ENCODE measurements at regions not wholly inside any gene's neighbourhood (a gene's known extent, or its start where the extent isn't known, plus 50 kb on each side); places are given as distances from the start of the nearest gene placed in this dataset.
A peak's percentile ranks its signal among the peaks of the same experiment; 100 is the strongest.
"Not testable (repeated sequence)": the region's sequence is repeated elsewhere in the genome, so short reads cannot be mapped to it uniquely, and the experiment has no call there.

DNA sequence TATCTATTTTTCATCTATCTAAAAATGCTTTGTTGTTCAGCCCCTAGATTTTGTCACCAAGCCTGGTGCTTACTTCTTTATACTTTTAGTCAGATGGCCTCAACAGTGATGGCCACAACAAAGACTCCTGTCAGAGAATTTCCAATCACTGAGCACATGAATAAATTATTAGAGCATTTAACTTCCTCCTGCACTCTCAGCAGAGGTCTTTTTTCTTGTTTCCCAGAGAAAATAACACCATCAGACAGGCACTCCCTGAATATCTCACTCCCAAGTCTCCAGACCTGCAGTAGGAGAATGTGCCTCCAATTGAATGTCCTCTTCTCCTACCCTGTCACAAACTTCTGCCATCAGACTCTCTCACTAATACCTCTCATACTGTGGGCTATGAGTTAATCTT is 616.0 kb upstream of the NR5A2 start:
- no peak for DNase-seq (ENCODE audit: low read depth)

DNA sequence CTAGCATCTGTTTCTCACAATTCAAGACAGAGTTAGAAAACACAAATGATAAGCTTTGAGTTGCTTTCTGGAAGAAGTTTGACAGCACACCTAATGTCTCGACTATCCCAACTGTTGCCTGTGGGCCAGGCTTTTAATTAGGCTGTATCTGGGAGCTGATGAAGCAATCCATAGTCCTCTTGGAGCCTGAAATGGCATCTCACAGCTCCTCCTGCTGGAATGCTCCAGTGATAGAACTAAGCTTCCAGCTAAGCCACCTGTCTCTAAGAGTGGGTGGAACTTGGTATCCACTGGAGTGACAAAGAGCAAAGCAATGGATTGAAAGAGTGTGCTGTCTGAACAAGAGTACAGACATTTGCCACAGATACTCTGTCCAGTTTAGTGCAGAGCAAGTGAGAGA is 605.3 kb upstream of the NR5A2 start:
- no peak for DNase-seq (ENCODE audit: low read depth)

DNA sequence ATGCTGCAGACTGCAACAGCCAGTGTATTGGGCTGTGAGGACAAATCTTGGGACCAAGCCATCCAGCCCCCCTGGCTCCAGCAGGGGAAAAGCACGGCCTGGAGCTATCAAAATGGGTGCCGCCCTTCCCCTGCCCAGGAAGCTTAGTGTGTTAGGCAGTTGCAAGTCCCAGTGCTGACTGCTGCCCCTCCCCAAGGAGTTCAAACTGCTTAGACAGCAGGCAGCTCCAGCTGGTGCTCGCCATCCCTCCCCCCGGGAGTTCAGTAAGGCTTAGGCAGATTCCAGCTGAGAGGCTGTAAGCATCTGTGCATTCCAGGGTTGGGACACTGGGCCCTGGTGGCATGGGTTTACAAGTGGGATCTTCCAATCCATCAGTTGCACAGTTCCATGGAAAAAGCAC is 579.6 kb upstream of the NR5A2 start:
- no peak for DNase-seq (ENCODE audit: low read depth)

DNA sequence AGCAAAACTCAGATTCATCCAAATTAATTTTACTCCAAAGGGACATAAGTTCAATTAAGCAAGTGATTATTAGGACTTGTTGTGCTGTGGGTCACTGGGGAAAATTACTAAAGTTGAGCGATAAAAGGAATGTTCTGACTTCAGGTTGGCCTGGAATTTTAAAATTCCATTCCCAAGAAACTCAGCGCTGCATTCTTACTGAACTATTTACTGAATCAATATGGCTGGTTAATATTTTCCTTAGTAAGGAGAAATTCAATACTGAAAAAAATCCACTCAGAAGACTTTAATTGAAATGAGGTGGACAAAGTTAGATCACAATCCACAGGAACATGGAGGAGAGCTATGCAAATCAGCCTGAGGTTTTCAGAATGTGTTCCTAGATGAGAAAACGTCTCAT is 578.9 kb upstream of the NR5A2 start:
- DNase-seq (ENCODE audit: low read depth), result no peak

DNA sequence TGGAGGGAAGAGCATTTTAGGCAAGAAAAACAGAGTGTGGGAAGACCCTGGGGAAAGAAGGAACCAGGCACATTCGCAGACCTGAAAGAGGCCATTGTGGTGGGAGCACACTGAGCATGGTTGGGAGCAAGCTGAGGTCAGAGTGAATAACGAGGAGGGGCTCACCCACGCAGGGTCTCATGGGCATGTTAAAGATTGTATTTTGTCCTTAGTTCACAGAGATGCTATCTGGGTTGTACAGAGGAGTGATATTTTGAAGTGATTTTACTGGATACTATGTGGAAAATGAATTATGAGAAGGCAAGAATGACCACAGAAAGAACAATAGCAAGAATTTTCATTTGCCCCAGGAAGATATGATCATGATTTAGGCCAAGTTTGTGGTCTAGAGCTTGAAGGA is 578.3 kb upstream of the NR5A2 start:
- DNase-seq (ENCODE audit: low read depth), result no peak

DNA sequence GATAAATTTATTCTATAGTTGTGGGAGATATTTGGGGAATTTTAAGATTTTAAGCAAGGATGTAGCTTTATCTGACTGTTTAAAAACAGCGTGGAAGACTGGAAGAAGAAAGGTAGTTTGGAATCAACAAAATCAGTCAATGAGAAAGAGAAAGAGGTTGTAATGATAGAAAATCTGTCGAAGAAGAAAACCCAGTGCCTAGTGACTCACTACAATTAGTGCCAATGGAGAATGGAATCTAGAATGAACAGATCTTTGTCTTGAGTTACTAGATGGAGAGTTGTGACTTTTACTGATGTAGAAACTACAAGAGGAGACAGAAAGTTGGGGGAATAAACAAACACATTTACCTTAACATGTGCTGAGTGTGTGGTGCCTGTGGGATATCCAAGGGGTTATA is 577.8 kb upstream of the NR5A2 start:
- no peak for DNase-seq (ENCODE audit: low read depth)

DNA sequence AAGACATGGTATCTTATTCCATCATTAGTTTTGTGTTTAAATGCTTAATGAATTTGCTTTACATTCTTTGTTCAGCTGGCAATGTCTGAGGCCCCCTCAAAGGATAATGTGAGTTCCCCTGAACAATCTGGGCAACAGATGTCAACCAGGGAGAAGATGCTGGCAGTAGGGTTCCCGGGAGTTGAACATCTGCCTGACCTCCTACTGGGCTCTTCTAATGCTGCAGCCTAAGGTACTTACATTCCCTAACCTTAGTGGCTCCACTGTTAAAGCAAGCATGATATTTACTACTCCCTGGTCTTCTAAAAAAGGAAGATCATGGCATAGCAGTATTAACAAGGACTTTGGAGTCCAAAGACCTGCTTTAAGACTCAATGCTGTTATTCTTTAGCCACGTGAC is 574.9 kb upstream of the NR5A2 start:
- DNase-seq (ENCODE audit: low read depth), result no peak

DNA sequence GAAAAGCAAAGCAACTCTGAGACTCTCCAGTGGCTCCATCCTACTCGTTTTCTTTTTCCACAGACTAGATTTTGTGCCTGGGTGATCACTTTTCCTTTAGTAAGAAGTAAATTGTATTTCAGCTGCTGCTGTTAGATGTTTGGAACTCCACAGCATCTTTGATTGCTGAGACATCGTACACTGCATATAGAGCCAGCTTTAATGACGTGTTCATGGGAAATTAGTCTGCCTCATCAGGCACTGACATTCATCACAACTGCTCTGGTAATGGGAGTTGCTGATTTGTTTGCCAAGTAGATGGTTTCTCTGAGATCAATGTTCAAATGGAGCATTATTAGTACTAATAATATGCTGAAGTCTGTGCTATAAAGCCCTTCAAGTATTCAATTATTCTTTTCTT is 573.8 kb upstream of the NR5A2 start:
- no peak for DNase-seq (ENCODE audit: low read depth)

DNA sequence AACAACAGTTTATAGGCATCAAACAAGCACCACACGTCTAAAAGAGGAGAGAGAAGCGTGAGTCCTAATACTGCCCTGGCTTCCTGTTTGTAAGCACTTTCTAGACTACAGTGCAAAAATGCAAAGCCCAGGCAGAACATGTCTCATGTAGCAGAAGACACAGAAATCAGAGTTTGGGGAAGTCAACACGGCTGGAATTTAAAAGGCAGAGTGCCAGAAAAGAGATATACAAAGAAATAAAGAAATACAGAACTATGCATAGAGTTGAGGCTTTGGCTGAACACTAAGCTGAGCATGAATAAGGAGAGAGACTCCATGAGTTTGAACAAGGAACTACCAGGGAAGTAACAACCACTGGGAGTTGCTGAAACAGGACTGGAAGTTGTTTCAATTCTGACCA is 566.6 kb upstream of the NR5A2 start:
- DNase-seq (ENCODE audit: low read depth), result peak; percentile 8

DNA sequence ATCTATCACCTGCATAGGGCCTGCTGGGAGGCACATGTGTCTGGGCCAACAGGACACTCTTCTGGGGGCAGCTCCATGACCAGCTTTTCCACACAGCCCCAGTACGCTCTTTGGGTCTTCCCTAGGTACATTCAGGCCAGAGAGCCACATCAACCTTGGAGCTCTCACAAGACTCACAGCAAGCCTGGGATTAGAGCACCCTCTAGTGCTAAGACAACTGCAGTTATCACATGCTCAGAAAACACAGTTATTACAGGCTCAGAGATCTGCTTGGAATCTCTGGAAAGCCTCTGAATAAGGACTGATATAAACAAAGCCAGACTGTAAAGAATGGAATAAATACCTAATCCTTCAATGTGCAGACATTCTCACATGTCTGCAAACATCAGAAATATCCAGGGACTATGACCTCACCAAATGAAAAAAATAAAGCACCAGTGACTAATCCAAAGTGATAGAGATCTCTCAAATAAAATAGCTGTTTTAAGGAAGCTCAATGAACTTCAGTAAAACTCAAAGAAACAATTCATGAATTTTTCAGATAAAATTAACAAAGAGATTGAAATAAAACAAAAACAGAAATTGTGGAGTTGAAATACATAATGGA is 563.9 kb upstream of the NR5A2 start:
- DNase-seq (ENCODE audit: low read depth), result no peak

DNA sequence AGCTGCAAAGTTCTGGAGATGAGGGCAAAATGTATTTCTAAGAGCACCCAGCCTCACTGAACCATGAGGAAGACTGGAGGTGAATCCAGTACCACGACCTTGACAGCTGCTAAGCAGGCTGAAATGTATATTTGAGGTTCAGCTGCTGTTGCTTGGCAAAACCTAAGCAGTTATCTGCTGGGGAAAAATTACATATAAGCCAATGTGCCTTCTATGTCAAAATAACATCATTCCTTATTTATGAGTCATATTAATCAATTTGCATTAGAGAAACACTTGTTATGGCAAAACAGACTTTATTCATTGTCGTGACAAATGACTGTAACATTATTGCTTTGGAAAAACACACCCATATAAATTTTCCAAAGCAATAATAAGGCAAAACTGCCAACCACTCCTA is 560.5 kb upstream of the NR5A2 start:
- no peak for DNase-seq (ENCODE audit: low read depth)

DNA sequence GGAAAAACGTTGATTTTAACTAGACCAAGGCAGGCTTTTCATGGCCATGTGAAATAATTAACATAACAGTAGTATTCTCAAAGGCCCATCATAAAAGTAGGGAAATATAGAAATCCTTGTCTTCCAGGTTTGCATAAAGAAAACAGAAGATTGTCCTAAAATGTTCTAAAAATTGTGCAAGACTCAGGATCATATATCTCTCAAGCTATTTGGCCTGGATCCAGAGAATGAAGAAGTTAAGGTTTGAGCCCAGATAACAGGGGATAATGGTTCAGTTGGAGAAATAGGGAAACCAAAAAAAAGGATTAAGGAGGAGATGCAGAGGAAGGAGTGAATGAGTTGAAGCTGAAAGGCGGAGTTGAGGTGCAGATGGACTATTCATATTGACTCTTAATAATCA is 555.5 kb upstream of the NR5A2 start:
- no peak for DNase-seq (ENCODE audit: low read depth)

DNA sequence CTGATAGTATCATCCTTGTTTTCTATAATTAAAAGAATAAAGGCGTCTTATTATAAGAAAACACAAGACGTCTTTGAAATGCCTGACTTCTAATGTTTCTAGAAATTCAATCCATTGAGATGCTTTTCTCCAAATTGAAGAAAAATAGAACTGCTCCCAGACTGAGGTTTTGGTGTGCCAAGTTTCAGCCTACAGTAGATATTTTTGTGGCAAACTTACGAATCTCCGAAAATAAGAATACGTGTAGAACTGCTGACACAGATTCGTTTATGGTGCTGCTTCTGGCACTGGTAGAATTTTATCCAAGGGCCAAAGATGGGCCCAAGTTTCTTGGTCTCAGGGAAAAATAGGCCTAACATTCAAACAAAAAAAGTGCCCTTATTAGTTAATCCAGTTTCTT is 554.5 kb upstream of the NR5A2 start:
- no peak for DNase-seq (ENCODE audit: low read depth)

DNA sequence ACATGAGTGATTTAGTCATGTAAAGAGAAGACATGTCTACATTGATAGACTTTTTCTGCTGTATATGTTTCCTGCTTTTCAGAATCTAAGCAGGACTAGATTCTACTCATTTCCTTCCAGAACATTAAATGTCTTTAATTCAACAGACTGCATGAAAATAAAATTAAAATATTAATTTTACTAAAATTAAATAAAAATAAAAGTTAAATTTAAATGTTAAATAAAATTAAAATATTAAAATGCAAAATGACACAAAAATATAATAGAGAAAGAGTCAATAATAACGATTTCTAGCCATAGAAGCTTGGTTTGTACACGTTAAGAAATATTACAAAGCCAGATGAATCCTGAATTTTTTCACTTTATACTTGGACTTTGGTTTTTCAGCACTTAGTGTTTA is 552.8 kb upstream of the NR5A2 start:
- no peak for DNase-seq (ENCODE audit: low read depth)

DNA sequence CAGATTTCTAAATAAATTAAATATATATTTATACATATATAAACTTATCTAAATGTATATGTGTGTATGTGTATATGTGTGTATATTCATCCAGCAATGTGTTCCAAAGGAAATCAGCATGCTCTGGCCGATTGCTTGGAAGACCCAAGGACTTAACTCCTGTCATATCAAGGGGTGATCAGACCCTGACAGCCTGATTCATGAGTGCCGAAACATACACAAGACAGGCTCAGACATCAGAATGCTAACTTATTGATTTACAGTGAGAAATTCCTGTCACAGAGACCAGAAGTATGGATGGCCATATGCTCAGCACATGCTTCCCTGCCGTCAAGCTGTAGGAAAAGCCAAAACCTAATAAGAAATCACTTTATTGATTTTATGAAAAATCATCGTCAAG is 545.1 kb upstream of the NR5A2 start:
- no peak for DNase-seq (ENCODE audit: low read depth)

DNA sequence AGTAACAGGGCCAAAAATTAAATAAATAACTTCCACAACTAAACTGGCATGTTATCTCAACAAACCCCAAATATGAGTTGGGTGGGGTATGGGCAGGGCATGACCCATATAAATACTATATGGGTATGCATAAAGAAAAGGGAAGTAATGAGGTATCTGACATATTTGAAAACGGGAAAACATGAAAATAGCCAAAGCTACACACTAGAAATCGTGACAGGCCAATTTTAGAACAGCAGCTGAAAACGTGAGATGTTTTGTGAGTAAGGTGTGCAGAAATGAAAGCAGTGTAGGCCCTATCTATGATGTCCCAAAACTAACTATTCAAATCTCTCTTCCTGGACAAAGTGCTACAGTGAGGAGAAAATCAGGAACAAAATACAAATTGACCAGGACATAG is 537.9 kb upstream of the NR5A2 start:
- DNase-seq (ENCODE audit: low read depth), result no peak

DNA sequence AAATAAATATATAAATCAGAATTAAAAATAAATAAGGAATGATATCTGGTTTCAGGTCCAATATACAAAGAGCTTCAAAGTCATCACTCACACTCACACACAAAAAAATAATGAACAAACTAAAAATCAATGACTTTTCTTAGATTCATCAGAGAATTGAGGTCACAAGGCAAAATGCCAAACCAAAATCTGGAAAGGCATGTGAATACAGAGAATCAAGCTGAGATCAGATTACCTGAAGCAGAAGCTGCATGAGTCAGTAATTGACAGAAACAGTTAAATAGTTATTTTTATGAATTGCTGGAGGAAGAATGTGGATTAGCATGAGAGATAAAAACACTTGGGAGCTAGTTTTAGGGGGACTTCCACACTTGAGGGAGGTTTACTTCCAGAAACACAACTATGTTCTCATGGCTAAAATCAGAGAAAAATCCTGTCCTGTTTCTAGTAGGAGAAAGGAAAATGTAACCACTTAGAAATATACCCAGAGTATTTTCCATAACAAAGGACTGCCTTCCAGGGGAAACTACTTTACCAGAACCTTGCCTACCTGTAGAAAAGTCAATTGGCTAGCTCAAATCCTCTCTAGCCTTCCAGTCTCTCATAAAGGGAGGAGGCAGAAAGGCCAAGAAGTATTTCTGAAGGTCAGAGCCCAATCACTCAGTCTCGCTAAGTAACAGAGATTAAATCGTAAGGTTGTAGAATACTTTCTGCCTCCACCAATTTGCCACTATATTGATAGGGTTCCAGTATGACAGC is 536.6 kb upstream of the NR5A2 start:
- DNase-seq (ENCODE audit: low read depth), result no peak

DNA sequence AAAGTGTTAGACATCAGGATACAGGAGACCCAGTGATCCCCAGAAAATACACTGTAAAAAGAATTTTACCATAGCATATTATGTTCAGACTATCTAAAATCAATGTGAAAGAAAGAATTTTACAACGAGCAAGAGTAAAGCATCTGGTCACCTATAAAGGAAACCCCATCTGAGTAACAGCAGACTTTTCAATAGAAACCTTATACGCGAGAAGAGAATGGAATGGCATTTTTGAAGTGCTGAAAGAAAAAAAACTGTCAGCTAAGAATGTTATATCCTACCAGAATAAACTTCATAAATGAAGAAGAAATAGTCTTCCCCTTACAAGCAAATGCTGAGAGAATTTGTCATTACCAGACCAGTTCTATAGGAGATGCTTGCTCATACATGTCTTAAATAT is 532.1 kb upstream of the NR5A2 start:
- no peak for DNase-seq (ENCODE audit: low read depth)

DNA sequence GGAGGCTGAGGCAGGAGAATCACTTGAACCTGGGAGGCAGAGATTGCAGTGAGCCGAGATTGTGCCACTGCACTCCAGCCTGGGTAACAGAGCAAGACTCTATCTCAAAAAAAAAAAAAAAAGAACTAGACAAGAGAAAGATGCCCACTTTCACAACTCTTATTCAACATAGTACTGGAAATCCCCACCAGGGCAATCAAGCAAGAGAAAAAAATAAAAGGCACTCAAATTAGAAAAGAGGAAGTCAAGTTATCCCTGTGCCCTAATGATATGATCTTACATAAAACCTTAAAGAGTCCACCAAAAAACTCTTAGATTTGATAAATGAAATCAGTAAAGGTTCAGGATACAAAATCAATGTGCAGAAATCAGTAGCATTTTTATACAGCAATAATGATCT is 528.7 kb upstream of the NR5A2 start:
- not testable (repeated sequence) for DNase-seq (ENCODE audit: low read depth)

DNA sequence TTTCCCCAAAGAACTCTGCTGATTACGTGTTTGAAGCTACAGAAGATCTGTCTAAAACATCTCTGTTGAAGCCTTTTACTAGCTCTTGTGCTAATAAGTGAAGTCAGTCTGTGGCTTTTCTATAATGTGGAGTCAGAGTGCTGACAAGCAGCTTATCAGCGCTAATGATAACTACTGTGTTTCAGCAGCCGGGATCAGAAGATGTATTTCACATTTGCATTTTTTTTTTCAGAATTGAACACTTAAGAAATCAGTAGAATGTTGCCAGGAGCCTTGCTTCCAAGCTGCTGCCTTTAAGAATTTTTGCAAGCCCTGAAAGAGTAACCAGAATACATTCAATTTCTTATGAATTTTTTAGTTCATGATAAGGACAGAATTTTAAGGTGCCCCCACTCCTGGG is 519.4 kb upstream of the NR5A2 start:
- no peak for DNase-seq (ENCODE audit: low read depth)

DNA sequence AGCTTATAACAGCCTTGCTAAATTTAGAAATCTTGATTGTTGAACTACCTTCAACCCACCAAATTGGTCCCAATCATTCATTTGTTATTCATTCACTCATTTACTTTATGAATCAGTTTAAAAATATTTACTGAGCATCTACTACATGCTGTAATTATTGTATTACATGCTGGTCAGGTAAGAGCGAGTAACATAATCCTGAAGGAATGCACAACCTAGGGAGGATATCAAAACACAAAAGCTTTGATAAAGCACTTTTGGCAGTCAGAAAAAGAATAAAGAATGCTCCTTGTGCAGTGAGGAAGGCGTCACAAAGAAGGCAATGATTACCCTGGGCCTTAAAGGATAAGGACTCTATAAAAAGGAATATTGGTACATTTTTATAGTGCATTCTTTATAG is 518.9 kb upstream of the NR5A2 start:
- no peak for DNase-seq (ENCODE audit: low read depth)

DNA sequence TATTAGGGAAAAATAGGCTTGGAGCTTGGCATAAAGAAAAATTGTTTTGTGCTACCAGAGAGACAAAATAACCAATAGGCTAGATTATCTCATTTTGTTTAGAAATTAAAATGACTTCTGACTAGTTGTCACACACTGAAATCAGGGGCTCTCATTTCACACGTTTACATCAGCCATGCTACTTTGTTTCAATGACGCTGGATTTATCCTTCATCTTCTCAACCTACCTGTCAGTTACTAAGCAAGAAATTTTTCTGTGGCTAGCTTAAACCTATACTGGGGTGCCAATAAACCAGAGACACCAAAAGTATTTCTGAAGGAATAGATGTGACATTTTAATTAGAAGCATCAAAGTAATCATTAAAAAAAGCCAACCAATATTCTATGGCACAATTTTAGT is 518.1 kb upstream of the NR5A2 start:
- DNase-seq (ENCODE audit: low read depth), result no peak

DNA sequence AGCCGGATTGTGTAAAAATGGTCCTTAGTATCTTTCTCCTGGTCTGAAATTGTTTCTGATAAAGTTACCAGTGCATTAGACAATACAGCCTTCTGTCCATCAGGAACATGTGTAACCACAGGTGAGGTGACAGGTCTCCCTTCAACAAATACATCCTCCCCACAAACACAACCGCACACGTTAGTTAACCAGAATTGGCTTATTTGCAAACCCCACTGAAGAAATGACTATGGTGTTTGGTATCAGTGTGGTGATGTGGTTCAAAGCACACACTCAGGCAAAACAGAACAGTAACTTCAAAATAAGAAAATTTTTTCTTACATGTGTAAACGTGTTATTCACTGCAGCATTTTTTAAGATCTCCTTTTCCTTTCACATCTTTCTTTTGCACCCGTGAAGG is 517.2 kb upstream of the NR5A2 start:
- DNase-seq (ENCODE audit: low read depth), result no peak
